Ovary (tissue), 3 donors: ENCODE measurements at regions not wholly inside any gene's neighbourhood (a gene's known extent, or its start where the extent isn't known, plus 50 kb on each side); places are given as distances from the start of the nearest gene placed in this dataset.

Source experiments
- EP300 ChIP-seq: sonication (generic); formaldehyde crosslinking; IDR thresholded peaks from one replicate; pipeline ENCODE4 v1.6.1; 2017; ENCODE audit warnings: antibody characterized with exemption
- POLR2A ChIP-seq: fragments of 450-650 bp; IDR thresholded peaks from one replicate; pipeline ENCODE4 v1.6.1; 2017; ENCODE audit warnings: antibody characterized with exemption, mild to moderate bottlenecking, moderate library complexity
- TF ChIP-seq, protein P1 (sequence below), 3 donors: fragments of 450-650 bp in 2 of 3; fragments of 200-600 bp in 1 of 3; IDR thresholded peaks; one replicate each; pipeline versions ENCODE4 v1.5.1 to v1.8.0; 2016 to 2022; ENCODE audit warnings: antibody characterized with exemption in 3 of 3, mild to moderate bottlenecking in 1 of 3
- donor health status: DM: no; HTN: no; CAD: no.

DNA sequence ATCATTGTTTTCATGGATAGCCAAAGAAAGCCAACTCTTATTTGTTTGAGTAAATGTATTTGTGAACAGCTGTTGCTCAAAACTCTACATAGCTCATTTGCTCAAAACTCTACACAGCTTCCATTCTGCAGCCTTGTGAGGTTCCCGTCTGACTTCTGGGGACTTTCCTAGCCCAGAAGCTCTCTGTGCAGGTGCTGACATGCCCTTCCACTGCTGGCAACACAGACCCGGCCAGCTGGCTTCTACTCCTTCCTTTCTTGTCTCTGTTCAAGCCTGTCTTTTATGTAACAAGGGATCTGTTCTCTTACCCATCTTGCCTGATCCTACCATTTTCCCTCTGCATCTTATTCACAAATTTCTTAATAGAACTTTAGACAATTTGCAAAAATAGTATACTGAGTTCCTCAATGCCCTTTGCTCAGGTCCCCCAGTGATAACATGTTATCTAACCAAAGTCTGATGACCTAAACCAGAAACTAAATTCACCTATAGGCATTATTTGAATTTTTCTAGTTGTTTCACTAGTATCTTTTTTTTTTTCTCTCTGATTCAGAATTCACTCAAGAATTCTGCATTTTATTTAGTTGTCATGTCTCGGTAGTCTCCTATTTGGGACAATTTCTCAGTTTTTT, 556.5 kb upstream of the SEMA6A start:
- TF ChIP-seq, protein P1, sequence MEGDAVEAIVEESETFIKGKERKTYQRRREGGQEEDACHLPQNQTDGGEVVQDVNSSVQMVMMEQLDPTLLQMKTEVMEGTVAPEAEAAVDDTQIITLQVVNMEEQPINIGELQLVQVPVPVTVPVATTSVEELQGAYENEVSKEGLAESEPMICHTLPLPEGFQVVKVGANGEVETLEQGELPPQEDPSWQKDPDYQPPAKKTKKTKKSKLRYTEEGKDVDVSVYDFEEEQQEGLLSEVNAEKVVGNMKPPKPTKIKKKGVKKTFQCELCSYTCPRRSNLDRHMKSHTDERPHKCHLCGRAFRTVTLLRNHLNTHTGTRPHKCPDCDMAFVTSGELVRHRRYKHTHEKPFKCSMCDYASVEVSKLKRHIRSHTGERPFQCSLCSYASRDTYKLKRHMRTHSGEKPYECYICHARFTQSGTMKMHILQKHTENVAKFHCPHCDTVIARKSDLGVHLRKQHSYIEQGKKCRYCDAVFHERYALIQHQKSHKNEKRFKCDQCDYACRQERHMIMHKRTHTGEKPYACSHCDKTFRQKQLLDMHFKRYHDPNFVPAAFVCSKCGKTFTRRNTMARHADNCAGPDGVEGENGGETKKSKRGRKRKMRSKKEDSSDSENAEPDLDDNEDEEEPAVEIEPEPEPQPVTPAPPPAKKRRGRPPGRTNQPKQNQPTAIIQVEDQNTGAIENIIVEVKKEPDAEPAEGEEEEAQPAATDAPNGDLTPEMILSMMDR (IDR thresholded peaks at IDR 0.05), result no peak
- TF ChIP-seq POLR2A (no peak), EP300 (no peak)
